ACC112 (cell line): ENCODE measurements at regions not wholly inside any gene's neighbourhood (a gene's known extent, or its start where the extent isn't known, plus 50 kb on each side); places are given as distances from the start of the nearest gene placed in this dataset.
"Not testable (repeated sequence)": the region's sequence is repeated elsewhere in the genome, so short reads cannot be mapped to it uniquely, and the experiment has no call there.

Source experiments
- H2AFZ ChIP-seq: fragments of 200-600 bp; sonication (generic); one replicate; pipeline ENCODE4 v1.6.0; 2017; ENCODE audit warnings: antibody characterized with exemption, low read length; ENCODE audit not compliant: unreplicated experiment
- H3K27ac ChIP-seq: fragments of 200-600 bp; sonication (generic); 2 replicates; pipeline ENCODE4 v1.5.1; 2014; ENCODE audit warnings: low read depth, mild to moderate bottlenecking, antibody characterized with exemption, low read length, moderate library complexity
- H3K27me3 ChIP-seq: fragments of 200-600 bp; sonication (generic); 2 replicates; pipeline ENCODE4 v1.6.1; 2014; ENCODE audit warnings: mild to moderate bottlenecking, antibody characterized with exemption, low read length, moderate library complexity, mixed read lengths; ENCODE audit not compliant: insufficient read depth
- H3K36me3 ChIP-seq: fragments of 200-600 bp; sonication (generic); 2 replicates; pipeline ENCODE4 v1.6.1; 2016; ENCODE audit warnings: mild to moderate bottlenecking, antibody characterized with exemption, low read length, moderate library complexity, mixed read lengths; ENCODE audit not compliant: insufficient read depth
- H3K4me1 ChIP-seq: fragments of 200-600 bp; sonication (generic); one replicate; pipeline ENCODE4 v1.6.1; 2016; ENCODE audit warnings: low read length, mixed read lengths; ENCODE audit not compliant: insufficient read depth, unreplicated experiment, control insufficient read depth
- H3K4me3 ChIP-seq: fragments of 200-600 bp; sonication (generic); 2 replicates; pipeline ENCODE4 v1.5.1; 2014; ENCODE audit warnings: mild to moderate bottlenecking, low read depth, low read length
- H3K79me2 ChIP-seq: fragments of 200-600 bp; sonication (generic); one replicate; pipeline ENCODE4 v1.6.0; 2016; ENCODE audit warnings: low read length; ENCODE audit not compliant: control insufficient read depth, unreplicated experiment, insufficient read depth

DNA sequence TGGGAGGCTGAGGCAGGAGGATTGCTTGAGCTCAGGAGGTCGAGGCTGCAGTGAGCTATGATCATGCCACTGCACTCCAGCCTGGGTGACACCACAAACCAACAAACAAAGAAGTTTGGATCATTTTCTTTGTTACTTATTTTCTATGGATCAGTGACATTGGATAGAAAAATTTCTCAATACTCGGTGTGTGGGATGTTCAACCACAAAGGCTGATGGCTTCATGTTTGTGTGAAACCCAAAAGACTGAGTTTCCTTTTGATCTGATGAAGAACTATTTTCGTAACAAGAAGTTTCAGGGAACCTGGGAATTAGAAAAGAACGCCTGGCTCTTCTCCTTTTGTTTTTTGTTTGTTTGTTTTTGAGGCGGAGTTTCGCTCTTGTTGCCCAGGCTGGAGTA is 104.0 kb downstream of the HOXA1 start:
- Histone ChIP-seq H3K27ac (no peak overlapping the region), H3K36me3 (no peaks in the 10 kb centered on the region), H2AFZ (no peak overlapping the region), H3K4me1 (no peaks in the 10 kb centered on the region), H3K27me3 (peaks cover 3% of the 10 kb centered on the region), H3K79me2 (no peaks in the 10 kb centered on the region), H3K4me3 (no peak overlapping the region)

DNA sequence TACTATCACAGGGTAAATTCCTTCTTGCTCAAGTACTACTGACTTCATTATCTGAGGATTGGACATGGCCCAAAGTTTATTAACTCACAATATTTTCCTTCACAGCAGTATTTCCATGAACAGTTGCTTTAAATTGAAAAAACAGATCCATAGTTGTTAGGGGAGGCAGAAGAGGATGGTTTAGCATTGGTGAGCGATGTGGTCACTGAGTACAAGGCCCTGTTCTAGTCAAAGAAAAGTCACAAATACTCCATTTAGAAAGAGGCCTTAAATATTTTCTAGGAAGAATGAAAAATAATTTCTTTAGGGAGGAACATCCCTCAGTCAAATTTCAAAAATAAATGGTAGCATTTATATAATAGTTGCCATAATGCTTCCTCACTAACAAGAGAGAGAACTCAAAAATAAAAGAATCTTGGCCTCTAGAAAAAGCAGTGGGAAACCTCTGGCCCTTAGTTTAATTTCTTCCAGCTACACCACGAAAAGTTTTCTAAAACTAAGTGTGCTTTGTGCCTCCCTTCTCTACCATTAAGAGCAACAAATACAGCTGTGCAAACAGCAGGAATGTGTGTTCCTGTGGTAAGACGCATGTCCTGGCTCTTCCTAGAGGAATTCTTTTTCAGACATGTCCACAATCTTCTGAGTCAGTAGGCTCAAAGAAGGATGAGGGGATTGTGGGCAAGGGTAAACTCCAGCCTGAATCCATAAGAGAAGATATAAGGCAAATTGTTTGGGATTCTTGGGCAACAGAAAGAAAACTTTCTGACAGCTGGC is 105.7 kb downstream of the HOXA1 start:
- H3K79me2 ChIP-seq: no peaks in the 10 kb centered on the region
- no peaks in the 10 kb centered on the region; the same call in none of the 2 replicates for H3K27me3 ChIP-seq
- H3K4me1 ChIP-seq: no peaks in the 10 kb centered on the region
- no peak overlapping the region for H3K4me3 ChIP-seq
- H2AFZ ChIP-seq: no peak overlapping the region
- no peak overlapping the region for H3K27ac ChIP-seq
- H3K36me3 ChIP-seq: no peaks in the 10 kb centered on the region

DNA sequence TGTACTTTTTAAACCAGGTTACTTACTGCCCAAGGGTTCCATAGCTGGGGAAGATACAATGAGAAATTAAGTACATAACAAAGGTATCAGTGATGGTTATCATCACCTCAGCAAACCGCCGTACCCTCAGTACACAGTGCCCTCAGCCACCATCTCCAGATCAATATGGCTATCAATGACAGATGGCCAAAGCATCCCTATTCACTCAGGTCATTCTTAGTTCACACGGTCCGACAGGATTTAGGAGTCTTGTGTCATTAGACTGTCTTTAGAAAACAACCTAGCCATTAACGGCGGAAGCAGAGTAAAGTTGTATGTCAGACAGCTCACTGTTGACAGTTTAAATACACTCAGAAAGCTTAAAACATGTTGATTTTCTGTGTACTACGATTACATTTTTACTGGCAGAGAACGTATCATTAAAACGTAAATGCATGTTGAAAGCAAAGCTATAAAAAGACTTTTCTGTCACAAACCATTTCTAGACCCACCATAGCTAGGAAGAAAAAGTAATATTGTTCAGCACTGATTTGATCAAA is 106.9 kb downstream of the HOXA1 start:
- Histone ChIP-seq H3K27me3 (peaks cover 6% of the 10 kb centered on the region), H3K4me3 (no peak overlapping the region), H3K27ac (no peak overlapping the region), H3K4me1 (no peaks in the 10 kb centered on the region), H3K79me2 (no peaks in the 10 kb centered on the region), H2AFZ (no peak overlapping the region), H3K36me3 (no peaks in the 10 kb centered on the region)

DNA sequence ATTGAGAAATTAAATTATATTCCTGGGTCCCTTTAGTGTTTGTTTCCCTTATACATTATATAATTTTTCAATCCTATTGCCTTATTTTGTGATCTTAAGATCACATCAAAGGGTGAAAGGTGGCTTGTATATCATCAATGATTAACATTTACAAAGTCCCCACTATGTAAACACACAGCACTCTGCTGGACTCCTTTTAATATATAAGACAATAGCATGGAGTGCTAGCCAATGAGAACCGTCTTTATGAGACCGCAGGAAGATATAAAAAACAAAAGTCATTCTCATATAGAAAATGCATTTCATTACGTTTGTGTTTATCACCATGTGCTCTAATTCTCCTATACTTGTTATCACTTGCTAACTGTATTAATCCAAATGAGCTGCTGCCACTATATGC is 108.5 kb downstream of the HOXA1 start:
- no peak overlapping the region for H3K27ac ChIP-seq
- no peak overlapping the region for H2AFZ ChIP-seq
- H3K36me3 ChIP-seq: no peaks in the 10 kb centered on the region
- H3K79me2 ChIP-seq: no peaks in the 10 kb centered on the region
- H3K4me1 ChIP-seq: no peaks in the 10 kb centered on the region
- H3K4me3 ChIP-seq: no peak overlapping the region
- H3K27me3 ChIP-seq: peaks cover 10% of the 10 kb centered on the region

DNA sequence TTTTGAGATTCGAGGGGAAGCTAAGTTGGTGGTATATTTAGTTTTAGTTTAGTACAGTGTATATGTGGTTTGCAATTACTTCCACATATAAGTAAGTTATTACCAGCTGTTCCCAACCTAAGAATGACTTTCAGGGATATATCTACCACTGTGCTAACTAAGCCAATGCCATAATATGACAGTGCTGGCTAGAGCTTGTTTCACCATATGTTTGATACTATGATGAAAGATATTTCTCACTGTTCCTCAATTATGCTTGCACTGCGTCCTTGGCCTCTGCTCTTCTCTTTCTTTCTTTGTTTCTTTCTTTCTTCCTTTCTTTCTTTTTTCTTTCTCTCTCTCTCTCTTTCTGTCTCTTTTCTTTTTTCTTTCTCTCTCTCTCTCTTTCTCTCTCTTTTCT is 113.8 kb upstream of the SKAP2 start:
- no peaks in the 10 kb centered on the region for H3K79me2 ChIP-seq
- no peaks in the 10 kb centered on the region for H3K36me3 ChIP-seq
- H3K27ac ChIP-seq: no peak overlapping the region
- H3K4me1 ChIP-seq: no peaks in the 10 kb centered on the region
- H2AFZ ChIP-seq: no peak overlapping the region
- peaks cover 13% of the 10 kb centered on the region for H3K27me3 ChIP-seq
- H3K4me3 ChIP-seq: no peak overlapping the region

DNA sequence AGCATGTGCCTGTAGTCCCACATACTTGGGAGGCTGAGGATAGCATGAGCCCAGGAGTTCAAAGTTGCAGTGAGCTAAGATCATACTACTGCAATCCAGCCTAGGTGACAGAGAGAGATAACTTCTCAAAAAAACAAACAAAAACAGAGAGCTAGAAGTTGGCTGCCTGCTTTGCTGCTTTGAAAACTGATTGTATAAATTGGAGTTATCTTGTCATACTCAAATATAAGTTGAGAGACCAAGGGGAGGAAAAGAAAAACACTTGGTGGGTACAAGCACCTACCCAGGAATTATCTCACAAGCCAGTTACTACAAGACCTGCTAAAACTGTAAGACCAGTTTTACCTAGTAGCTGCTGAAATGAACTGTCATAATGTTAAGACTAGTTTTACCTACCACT is 112.5 kb upstream of the SKAP2 start:
- no peak overlapping the region for H3K27ac ChIP-seq
- no peak overlapping the region for H3K4me3 ChIP-seq
- no peaks in the 10 kb centered on the region for H3K79me2 ChIP-seq
- peaks cover 15% of the 10 kb centered on the region for H3K27me3 ChIP-seq
- H3K36me3 ChIP-seq: no peaks in the 10 kb centered on the region
- H2AFZ ChIP-seq: no peak overlapping the region
- no peaks in the 10 kb centered on the region for H3K4me1 ChIP-seq

DNA sequence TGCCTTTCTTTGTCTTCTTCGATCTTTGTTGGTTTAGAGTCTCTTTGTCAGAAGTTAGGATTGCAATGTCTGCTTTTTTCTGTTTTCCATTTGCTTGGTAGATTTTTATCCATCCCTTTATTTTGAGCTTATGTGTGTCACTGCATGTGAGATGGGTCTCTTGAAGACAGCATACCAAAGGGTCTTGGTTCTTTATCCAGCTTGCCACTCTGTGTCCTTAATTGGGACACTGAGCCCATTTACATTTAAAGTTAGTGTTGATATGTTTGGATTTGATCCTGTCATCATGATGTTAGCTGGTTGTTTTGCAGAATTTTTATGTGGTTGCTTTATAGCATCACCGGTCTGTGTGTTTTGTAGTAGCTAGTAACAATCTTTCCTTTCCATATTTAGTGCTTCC is 107.5 kb upstream of the SKAP2 start:
- not testable (repeated sequence) for H3K4me1 ChIP-seq, H3K36me3 ChIP-seq, H2AFZ ChIP-seq, H3K27me3 ChIP-seq, H3K79me2 ChIP-seq, H3K4me3 ChIP-seq, H3K27ac ChIP-seq

DNA sequence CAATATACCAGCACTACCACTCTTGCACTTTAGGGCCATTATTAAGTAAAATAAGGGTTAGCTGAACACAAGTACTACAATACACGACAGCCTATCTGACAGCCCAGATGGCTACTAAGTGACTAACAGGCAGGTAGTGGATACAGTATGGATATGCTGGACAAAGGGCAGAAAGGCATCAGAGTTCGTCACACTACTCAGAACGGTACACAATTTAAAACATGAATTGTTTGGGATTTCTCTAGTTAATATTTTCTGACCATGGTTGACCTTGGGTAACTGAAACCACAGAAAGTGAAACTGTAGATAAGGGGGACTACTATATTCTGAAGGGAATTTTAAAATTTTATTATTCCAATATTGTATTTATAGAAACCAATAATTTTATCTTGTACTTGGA is 101.3 kb upstream of the SKAP2 start:
- H3K4me1 ChIP-seq: no peaks in the 10 kb centered on the region
- no peak overlapping the region for H3K4me3 ChIP-seq
- no peak overlapping the region for H3K27ac ChIP-seq
- no peak overlapping the region for H2AFZ ChIP-seq
- H3K79me2 ChIP-seq: no peaks in the 10 kb centered on the region
- H3K27me3 ChIP-seq: no peaks in the 10 kb centered on the region
- no peaks in the 10 kb centered on the region for H3K36me3 ChIP-seq

DNA sequence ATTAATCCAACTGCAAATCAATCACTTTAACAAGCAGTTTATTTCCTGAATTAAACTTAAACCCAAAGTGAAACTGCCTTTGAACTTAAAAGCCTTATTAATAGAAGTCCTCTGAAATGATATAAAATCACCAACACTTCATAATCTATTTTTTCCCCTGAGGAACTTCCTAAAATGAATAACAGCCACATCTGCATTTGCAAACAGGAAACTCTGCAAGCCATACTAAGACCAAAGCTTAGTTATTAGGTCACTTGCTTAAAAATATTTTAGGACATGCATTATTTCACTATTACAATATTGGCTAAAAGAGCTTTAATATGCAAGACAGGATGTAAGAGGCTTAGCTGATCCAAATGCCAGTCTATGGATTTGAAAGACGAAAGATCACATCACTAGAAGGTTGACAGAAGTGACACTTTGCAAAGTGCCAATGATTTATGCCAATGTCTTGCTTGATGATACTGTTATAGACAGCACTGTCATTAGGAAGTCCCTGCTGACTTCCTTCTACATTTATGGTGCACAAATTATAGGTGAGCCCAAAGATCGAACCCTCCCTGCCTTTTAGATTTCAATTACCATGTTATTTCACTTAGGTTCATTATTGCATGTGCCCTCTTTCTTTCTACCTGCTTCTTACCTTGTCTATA is 99.9 kb upstream of the SKAP2 start:
- Histone ChIP-seq H2AFZ (no peak overlapping the region), H3K79me2 (no peaks in the 10 kb centered on the region)

DNA sequence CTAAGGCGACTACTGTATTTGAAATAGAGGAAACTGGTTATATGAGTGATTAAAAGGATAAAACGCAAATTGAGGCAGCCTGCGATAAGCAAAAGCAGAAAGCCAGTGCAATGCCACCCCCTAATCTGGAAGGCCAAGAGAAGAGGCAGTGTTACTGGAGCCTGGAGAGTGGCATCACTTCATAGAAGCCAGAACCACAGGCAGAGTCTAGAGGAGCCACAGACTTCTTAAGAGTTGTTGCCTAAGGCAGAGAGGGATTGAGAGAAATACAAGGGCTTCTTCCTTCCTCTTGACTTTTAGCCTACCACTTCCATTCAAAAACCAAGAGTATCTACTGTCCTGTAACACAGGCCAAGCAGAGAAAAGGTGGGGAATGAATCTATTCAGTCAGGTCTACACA is 94.9 kb upstream of the SKAP2 start:
- Histone ChIP-seq H3K27ac (peak overlapping the region; percentile 54; the same call in 1 of the 2 replicates), H3K36me3 (no peaks in the 10 kb centered on the region), H2AFZ (peak overlapping the region; percentile 40), H3K4me1 (peaks cover 3% of the 10 kb centered on the region), H3K27me3 (no peaks in the 10 kb centered on the region), H3K4me3 (no peak overlapping the region), H3K79me2 (no peaks in the 10 kb centered on the region)

More for the DNA sequence above, 99.9 kb upstream of the SKAP2 start:
- Histone ChIP-seq H3K36me3 (no peaks in the 10 kb centered on the region), H3K4me1 (peaks cover under 1% of the 10 kb centered on the region), H3K27me3 (no peaks in the 10 kb centered on the region), H3K4me3 (no peak overlapping the region), H3K27ac (no peak overlapping the region)

DNA sequence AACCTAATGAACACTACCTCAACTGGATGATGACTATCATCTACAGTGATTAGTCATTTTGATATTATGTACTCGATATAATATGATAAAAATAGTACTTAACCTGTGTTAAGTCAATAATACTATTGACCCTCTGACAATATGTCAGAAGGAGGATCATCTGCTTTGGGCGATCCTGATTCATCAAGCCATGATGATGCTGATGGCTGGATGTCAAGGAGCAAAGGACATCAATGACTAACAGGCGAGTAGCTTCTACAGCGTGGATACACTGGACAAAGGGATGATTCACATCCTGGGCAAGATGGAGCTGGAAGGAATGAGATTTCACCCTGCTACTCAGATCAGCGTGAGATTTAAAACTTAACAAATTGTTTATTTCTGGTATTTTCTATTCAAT is 94.4 kb upstream of the SKAP2 start:
- Histone ChIP-seq H3K4me1 (peaks cover 3% of the 10 kb centered on the region), H3K27ac (peak overlapping the region; percentile 54; the same call in 1 of the 2 replicates)

More for the DNA sequence above, 94.4 kb upstream of the SKAP2 start:
- no peaks in the 10 kb centered on the region for H3K36me3 ChIP-seq
- H2AFZ ChIP-seq: peak overlapping the region; percentile 40
- H3K4me3 ChIP-seq: no peak overlapping the region
- H3K27me3 ChIP-seq: no peaks in the 10 kb centered on the region
- H3K79me2 ChIP-seq: no peaks in the 10 kb centered on the region
